ENCODE measurements at regions not wholly inside any gene's neighbourhood (a gene's known extent, or its start where the extent isn't known, plus 50 kb on each side); places are given as distances from the start of the nearest gene placed in this dataset.

- H2BK120ac ChIP-seq (ENCODE audit: low read depth, low read length, poor library complexity, severe bottlenecking), result no peak overlapping the region
- H2AK5ac ChIP-seq (ENCODE audit: insufficient read length, low read length), result no peak overlapping the region
- no peak overlapping the region for H2BK20ac ChIP-seq (ENCODE audit: low read depth, low read length, poor library complexity, severe bottlenecking)
- no peak overlapping the region for H2BK15ac ChIP-seq (ENCODE audit: low read depth, low read length)
- H3K23ac ChIP-seq (ENCODE audit: insufficient read length, low read depth, low read length), result no peak overlapping the region
- no peaks in the 10 kb centered on the region for H3K27me3 Mint-ChIP-seq (ENCODE audit: low read depth)
- H3K79me1 ChIP-seq (ENCODE audit: insufficient read depth, low read depth, low read length, poor library complexity, severe bottlenecking), result no peaks in the 10 kb centered on the region
- H3K4me1 Mint-ChIP-seq, result peaks cover 13 to 18% of the 10 kb centered on the region in 2 experiments
- no peaks in the 10 kb centered on the region for H3K27me3 ChIP-seq (ENCODE audit: insufficient read depth, low read length)
- H4K20me1 ChIP-seq (ENCODE audit: control insufficient read depth, insufficient read depth, insufficient read length), result no peaks in the 10 kb centered on the region
- no peak overlapping the region for H3K27ac ChIP-seq (ENCODE audit: insufficient read length, low read depth, low read length)
- H3K23me2 ChIP-seq (ENCODE audit: insufficient read length, low read depth, low read length, poor library complexity, severe bottlenecking), result no peaks in the 10 kb centered on the region
- H3K9me3 Mint-ChIP-seq, result no peaks in the 10 kb centered on the region; a peak in 2 of 5 replicates
- DNase-seq, result no peak
- H3K56ac ChIP-seq (ENCODE audit: insufficient read length, low read depth, low read length), result no peak overlapping the region
- H4K91ac ChIP-seq (ENCODE audit: insufficient read length, low read depth, low read length), result no peak overlapping the region
- H4K5ac ChIP-seq (ENCODE audit: insufficient read length, low read depth, low read length), result no peak overlapping the region
- no peak overlapping the region for H3T11ph ChIP-seq (ENCODE audit: low read length)
- H2BK12ac ChIP-seq (ENCODE audit: insufficient read length, low read depth, low read length), result no peak overlapping the region
- H3K18ac ChIP-seq (ENCODE audit: insufficient read length, low read depth, low read length), result no peak overlapping the region
- H3K79me2 ChIP-seq (ENCODE audit: insufficient read depth, low read length), result no peaks in the 10 kb centered on the region
- TF ChIP-seq CTCF (conservative IDR thresholded peaks at IDR 0.05), result no peak
- no peak overlapping the region for H2BK5ac ChIP-seq (ENCODE audit: insufficient read length, low read length)
- no peak overlapping the region for H3K4ac ChIP-seq (ENCODE audit: low read depth, low read length)
- no peak overlapping the region for H3K27ac Mint-ChIP-seq
- H2AFZ ChIP-seq (ENCODE audit: low read length), result no peak overlapping the region
- H3K4me3 Mint-ChIP-seq, result no peak overlapping the region
- no peak overlapping the region for H4K8ac ChIP-seq (replicated peaks; ENCODE audit: insufficient read length, low read depth, low read length)
- no peak overlapping the region for H3K4me2 ChIP-seq (ENCODE audit: insufficient read depth, insufficient read length, low read length)
- no peaks in the 10 kb centered on the region for H3K4me1 ChIP-seq (ENCODE audit: insufficient read depth, low read length)
- H3K14ac ChIP-seq (ENCODE audit: insufficient read depth, low read length), result no peak overlapping the region
- peaks cover 0 to 19% (median 0%) of the 10 kb centered on the region in 3 experiments; a peak in 2 of 7 replicates for H3K36me3 Mint-ChIP-seq (ENCODE audit: insufficient read depth in 1 of 3, low read depth in 3 of 3)
- no peak overlapping the region for H3K9ac ChIP-seq (ENCODE audit: extremely low read depth, insufficient read length, low read length)
- WGBS (ENCODE audit: extremely low coverage, insufficient read length, low lambda C conversion rate), result no CpG with 5 or more reads among the region's 3 CpGs
- H3K9me3 ChIP-seq (ENCODE audit: control insufficient read depth, low read depth, low read length), result no peaks in the 10 kb centered on the region
Observed at GRCh38 chr10:33612551-33612950, 278.1 kb upstream of the NRP1 start.

Data from H9 (cell line).